ENCODE measurements at regions not wholly inside any gene's neighbourhood (a gene's known extent, or its start where the extent isn't known, plus 50 kb on each side); places are given as distances from the start of the nearest gene placed in this dataset.

DNA sequence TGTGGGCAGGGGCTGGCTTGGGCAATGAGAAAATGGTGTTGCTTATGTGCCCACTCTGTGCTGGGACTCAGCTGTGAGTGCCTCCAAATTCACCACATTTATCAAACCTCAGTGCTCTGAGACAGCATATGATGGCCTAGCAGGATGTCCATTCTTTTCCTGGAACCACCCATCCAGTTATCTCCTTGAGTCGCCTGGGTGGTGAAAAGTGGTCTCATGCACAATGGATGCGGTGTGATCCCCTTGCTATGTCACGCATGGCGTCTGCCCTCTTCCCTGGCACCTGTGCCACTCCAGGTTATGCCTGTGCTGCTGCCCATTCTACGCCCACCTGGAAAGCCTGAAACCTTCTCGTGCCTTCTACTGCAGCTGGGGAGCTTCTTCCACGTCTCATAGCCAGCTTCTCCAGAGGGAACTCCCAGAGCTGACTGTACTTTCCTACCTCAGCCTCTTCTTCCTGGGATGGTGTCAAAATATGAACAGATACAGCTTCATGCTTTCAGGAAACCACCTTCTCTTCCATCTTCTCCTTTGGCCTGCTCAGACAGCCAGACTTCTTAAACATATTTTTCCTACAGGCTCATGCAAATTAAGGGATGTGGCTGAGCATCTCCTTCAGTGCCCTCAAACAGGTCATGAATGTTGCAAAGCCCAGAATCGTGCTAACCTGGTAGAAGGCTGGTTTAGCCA lies 147.3 kb downstream of the PFKFB3 start:
- no peaks in the 10 kb centered on the region for H3K9me3 Mint-ChIP-seq
- peaks cover 25% of the 10 kb centered on the region for H3K4me1 Mint-ChIP-seq (ENCODE audit: low read depth)
- no peak for DNase-seq
- H3K27me3 Mint-ChIP-seq (ENCODE audit: insufficient read depth): peaks cover 7% of the 10 kb centered on the region
- no peak overlapping the region for H3K4me3 Mint-ChIP-seq
- no peak for TF ChIP-seq CTCF (IDR thresholded peaks at IDR 0.05)
- H3K36me3 Mint-ChIP-seq (ENCODE audit: low read depth): no peaks in the 10 kb centered on the region
- no peak overlapping the region for H3K27ac Mint-ChIP-seq

DNA sequence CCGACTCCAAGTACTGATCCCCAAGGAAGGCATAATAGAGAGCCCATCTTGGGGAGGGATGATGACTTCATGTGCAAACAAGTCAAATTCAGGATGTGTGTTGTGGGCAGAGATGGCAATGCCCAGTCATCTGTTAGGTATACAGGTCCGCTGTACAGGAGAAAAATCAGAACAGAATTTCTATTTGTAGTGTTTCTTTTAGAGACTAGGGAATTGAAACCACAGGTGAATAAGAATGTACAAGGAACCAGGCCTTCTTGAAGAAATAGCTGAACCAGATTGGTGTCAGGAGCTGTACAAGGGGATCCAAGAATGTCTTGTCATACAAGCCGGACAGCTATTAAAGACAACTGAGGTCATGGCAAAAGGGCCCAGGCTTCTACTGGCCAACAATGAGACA lies 147.9 kb downstream of the PFKFB3 start:
- H3K27ac Mint-ChIP-seq: no peak overlapping the region
- no peaks in the 10 kb centered on the region for H3K9me3 Mint-ChIP-seq
- no peak for DNase-seq

GRCh38 chr10:6351495-6351894 lies 148.8 kb downstream of the PFKFB3 start:
- peaks cover 7% of the 10 kb centered on the region for H3K27me3 Mint-ChIP-seq (ENCODE audit: insufficient read depth)
- TF ChIP-seq CTCF (IDR thresholded peaks at IDR 0.05): no peak
- H3K4me1 Mint-ChIP-seq (ENCODE audit: low read depth): peaks cover 22% of the 10 kb centered on the region
- no peak overlapping the region for H3K27ac Mint-ChIP-seq
- no peak for DNase-seq
- peaks cover 4% of the 10 kb centered on the region for H3K9me3 Mint-ChIP-seq
- H3K4me3 Mint-ChIP-seq: no peak overlapping the region
- peaks cover 4% of the 10 kb centered on the region; the same call in 1 of the 2 replicates for H3K36me3 Mint-ChIP-seq (ENCODE audit: low read depth)

More for the DNA sequence above, 147.9 kb downstream of the PFKFB3 start:
- peaks cover 25% of the 10 kb centered on the region for H3K4me1 Mint-ChIP-seq (ENCODE audit: low read depth)
- H3K27me3 Mint-ChIP-seq (ENCODE audit: insufficient read depth): peaks cover 7% of the 10 kb centered on the region
- no peak for TF ChIP-seq CTCF (IDR thresholded peaks at IDR 0.05)
- H3K4me3 Mint-ChIP-seq: no peak overlapping the region
- no peaks in the 10 kb centered on the region for H3K36me3 Mint-ChIP-seq (ENCODE audit: low read depth)

DNA sequence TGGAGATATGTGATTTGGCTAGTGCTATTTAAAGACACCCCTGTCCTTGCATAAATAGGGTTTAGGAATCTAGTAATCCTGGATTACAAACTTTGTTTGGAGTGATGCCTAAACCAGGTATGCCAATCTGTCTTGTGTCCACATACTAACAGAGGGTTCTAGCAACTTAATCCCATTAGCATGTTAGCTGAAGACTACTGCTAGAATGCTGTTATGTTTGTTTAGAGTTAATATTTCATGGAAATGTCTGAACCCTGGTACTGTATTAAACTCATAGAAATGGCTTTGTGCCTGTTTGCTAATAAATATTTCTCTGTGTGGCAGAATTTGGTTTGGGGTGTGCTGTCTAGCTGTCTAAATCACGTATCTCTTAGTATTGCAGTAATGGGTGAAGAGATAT lies 150.8 kb downstream of the PFKFB3 start:
- H3K27me3 Mint-ChIP-seq (ENCODE audit: insufficient read depth): peaks cover 8% of the 10 kb centered on the region
- no peak for DNase-seq
- no peak for TF ChIP-seq CTCF (IDR thresholded peaks at IDR 0.05)
- no peak overlapping the region for H3K4me3 Mint-ChIP-seq
- no peak overlapping the region for H3K27ac Mint-ChIP-seq
- H3K36me3 Mint-ChIP-seq (ENCODE audit: low read depth): peaks cover 5% of the 10 kb centered on the region; the same call in 1 of the 2 replicates
- peaks cover 2% of the 10 kb centered on the region for H3K4me1 Mint-ChIP-seq (ENCODE audit: low read depth)
- peaks cover 5% of the 10 kb centered on the region for H3K9me3 Mint-ChIP-seq

DNA sequence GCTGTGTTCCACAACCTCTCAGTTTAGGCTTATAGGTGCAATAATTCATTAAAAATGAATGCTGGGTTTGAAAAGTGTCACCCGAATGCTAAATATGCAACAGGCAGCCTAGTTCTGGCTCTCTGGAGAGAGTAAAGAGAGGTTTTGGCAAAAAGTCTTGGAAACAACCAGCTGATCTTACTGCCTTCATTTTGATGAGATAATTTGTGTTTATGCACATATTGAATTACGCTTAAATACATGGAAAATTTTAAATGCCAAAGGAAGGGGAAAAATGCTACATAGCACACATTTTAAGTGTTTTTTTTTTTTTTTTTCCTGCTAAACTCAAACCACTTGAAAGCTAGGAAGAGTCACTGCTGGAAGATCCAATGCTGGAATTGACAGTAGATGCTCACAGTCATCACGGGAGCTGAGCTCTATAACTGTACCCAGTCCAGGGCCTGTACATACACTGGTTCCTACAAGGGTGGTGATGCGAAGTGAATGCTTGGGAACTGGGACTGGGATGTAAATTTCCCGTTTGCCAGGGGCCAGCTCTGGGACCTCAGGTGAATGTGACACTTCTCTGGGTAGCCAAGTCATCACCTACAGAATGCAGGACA lies 151.5 kb downstream of the PFKFB3 start:
- H3K27ac Mint-ChIP-seq: no peak overlapping the region
- H3K36me3 Mint-ChIP-seq (ENCODE audit: low read depth): peaks cover 5% of the 10 kb centered on the region; the same call in 1 of the 2 replicates
- H3K27me3 Mint-ChIP-seq (ENCODE audit: insufficient read depth): peaks cover 10% of the 10 kb centered on the region
- DNase-seq: no peak
- TF ChIP-seq CTCF (IDR thresholded peaks at IDR 0.05): no peak
- H3K4me3 Mint-ChIP-seq: no peak overlapping the region
- H3K9me3 Mint-ChIP-seq: peaks cover 5% of the 10 kb centered on the region
- no peaks in the 10 kb centered on the region for H3K4me1 Mint-ChIP-seq (ENCODE audit: low read depth)
